Daoy (cell line): ENCODE measurements at regions not wholly inside any gene's neighbourhood (a gene's known extent, or its start where the extent isn't known, plus 50 kb on each side); places are given as distances from the start of the nearest gene placed in this dataset.
A peak's percentile ranks its signal among the peaks of the same experiment; 100 is the strongest.
"Not testable (repeated sequence)": the region's sequence is repeated elsewhere in the genome, so short reads cannot be mapped to it uniquely, and the experiment has no call there.

Source experiments
- DNase-seq: peaks from one replicate; pipeline ENCODE4 v3.0.0-alpha.2; 2015; ENCODE audit warnings: low read depth

DNA sequence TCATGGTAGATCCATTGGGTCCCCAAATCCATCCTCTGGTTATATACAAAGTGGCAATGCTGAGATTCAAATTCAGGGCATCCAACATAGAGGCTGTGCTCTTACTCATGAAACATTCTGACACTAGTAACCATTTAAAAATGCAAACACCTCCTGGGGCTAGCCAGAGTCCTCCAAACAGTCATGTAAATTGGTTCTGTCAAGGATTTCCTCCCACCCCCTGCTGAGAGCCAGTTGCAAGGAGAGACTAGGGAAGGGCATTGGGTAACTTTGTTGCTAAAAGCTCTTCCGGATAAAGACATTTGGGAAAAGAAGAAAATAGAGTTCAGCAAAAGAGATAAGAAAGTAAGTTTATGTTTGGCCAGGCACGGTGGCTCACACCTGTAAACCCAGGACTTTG is 58.3 kb downstream of the ART5 start:
- DNase-seq, result peak; percentile 54

DNA sequence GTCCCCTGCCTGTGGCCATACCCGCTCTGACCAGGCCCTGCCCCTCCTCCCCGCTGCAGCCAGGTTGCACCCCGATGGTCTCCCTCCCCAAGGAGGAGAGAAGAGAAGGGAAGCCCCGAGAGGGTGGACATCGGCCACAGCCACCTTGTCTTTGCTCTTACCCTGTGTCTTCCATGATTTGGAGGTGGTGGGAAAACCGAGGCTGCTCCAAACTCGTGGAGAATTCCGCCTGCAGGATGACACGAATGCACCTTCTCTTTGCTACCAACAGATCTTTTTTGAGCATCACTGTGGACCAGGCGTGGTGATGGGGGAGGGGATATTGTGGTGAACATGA is 60.4 kb downstream of the ART5 start:
- not testable (repeated sequence) for DNase-seq

DNA sequence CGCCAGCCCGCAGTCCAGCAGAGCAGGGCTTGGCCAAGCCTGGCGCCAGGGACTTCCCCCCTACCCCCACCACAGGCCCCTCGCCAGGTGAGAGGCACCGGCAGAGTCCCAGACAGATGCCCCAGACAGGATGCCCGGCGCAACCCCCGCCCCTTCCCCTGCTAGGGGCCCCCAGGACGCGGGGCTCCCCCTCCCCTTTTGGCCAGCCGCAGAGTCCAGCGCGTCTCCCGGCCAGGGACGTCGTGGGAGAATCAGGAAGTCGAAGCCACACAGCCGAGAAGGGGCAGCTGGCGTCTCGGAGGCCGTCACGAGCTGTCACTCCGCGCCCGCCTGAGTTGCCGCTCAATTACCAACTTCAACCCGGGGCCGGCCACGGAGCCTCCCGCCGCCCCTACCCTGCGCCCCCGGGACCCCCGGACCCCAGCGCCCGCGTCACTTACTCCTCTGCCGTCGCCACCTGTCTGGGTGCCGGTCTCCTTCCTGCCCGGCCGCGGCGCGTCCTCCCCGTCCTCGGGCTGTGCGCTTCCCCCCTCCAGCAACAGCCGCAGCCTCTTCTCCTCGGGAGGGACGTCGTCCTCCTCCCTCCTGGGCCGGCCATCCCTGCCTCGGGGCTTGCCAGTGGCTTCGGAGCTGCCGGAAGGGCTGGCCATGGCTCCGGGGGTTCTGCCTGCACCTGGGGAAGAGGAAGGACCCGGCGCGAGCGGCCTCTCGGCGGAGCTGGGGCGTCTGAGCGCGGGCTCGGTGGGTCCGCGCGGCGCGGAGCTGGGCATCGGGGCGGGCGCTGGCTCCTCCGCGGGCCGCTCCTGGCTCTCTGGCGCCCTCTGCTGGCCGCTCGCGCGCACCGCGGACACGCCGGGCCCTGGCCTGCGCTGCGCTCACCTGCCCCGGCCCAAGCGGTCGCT is 61.1 kb downstream of the ART5 start:
- DNase-seq, result peak; percentile 55

DNA sequence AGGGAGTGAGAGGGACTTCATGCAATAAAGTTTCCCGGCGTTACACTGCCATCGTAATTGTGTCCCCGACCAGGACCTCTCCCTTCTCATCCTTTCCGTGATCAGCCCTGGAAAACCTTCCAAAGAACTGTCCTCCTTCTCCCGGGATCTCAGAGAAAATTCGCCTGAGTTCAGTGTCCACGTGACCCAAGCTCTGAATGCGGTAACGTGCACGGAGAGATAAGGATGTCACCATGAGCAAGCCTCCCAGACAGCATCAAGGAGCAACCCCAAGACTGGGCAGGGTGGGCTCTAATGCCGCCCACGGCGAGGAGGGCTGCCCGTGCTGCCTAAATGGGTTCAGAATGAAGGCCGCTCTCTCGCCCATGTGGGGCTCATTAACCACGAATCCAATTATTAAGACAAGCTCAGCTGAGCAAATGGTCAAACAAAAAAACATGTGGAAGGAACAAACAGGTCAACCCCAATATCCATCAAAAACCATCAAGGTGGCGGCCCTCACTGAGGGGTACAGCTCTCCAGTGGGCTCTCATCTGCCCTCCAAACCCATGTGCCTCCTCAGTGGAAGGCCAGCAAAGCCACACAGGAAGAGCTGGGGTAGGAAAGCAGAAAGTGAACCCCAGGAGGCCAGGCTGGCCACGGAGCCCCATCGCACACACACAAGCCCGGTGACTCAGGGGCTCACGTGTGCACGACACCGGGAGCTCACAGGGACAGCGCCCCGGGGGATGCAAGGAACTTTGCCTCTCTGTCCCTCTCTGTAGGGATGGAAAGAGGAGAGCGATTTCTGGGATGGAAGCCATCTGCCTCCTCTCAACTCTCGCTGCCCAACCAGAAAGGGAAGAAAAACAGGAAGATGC is 62.0 kb downstream of the ART5 start:
- DNase-seq, result peak; percentile 46

DNA sequence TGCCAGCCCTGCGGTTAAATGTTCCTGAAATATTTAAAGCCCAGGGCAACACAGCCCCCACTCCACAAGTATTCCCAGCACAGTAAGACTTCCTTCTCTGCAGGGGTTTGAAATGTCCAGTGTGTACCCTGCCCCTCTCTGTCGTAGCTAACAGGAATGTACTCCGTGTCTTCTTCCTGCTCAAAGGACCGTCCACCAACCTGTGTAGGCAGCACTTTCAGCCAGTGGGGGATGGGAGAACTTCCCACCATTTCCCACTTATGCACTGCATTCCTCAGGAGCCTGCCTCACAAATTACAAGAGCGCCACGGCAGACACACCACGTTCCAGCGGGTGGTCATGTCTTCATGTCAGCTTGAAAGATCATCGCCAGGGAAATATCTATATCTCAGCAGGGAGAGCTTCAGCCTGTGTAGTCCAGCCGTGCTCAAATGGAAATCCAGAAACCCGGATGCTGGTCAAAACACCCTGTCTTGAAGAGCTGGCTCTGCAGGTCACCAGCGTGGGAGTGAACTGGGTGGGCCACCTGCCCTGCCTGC is 65.7 kb downstream of the ART5 start:
- not testable (repeated sequence) for DNase-seq

DNA sequence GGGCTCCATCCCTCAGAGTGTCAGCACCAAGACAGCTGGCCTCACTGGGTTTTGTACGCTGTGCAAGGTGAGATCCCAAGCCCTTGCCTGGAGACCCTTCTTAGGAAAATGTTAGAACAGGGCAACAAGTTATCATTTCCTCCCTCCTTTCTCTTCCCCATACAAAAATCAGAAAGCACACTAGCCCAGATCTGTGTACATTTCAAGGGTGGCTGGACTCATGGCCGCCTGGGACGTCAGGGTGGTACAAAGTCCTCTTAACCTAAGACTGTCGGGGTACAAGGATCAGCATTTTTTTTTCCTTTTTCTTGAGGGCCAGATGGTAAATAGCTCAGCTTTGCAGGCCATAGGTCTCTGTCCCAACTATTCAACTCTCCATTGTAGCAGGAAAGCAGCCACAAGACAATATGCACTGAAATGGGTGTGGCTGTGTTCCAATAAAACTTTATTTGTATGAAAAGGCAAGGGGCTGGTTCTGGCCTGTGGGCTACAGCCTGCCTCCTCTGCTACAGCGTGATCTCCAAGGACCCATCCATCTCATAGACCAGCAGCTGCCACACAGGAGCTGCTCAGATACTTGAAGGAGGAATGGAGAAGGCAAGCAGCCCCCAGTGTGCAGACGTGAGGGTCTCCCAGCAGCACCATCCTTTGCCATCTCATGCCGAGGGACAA is 68.7 kb downstream of the ART5 start:
- DNase-seq, result not testable (repeated sequence)

DNA sequence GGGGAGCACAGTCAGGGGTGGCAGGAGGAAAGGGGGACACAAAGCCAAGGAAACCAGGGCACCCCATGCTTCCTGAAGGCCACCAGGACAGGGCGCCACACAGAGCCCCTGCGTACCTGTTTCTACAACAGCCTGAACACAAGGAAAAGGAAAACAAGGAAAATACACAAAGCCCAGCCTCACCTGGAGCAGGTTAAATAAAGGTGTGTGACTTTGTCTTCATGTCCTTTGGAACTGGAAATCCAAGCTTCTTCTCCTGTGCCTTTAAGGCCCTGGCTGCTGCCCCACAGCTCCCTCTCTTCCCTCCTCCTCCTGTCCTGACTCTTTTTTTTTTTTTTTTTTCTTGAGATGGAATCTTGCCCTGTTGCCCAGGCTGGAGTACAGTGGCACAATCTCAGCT is 70.0 kb downstream of the ART5 start:
- not testable (repeated sequence) for DNase-seq

DNA sequence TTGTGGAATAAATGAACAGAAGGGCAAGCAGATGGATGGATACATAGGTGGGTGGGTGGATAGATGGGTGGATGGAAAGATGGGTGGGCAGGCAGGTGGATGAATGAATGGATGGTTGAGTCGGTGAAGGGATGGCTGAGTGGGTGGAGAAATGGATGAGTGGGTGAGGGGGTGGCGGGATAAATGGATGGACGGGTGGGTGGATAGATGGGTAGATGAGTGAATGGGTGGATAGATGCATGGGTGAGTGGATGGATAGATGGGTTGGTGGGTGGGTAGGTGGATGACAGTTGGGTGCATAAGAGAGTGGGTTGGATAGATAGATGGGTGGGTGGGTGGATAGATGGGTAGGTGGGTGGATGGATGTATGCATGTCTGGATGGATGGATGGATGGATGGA is 76.0 kb downstream of the ART5 start:
- DNase-seq, result not testable (repeated sequence)

DNA sequence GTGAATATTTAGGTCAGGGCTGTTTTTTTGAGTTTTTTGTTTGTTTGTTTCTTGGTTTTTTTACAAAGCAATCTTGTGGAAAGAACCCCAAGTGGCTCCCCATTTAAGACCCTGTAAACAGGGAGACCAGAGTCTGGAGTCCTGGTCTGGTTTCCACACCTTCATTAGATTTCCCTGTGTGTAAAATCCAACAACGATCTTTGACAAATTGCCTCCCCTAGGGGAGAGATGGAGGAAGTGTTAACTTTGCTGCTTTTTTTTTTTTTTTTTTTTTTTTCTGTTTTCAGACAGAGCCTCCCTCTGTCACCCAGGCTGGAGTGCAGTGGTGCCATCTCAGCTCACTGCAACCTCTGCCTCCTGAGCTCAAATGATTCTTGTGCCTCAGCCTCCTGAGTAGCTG is 77.4 kb downstream of the ART5 start:
- not testable (repeated sequence) for DNase-seq

DNA sequence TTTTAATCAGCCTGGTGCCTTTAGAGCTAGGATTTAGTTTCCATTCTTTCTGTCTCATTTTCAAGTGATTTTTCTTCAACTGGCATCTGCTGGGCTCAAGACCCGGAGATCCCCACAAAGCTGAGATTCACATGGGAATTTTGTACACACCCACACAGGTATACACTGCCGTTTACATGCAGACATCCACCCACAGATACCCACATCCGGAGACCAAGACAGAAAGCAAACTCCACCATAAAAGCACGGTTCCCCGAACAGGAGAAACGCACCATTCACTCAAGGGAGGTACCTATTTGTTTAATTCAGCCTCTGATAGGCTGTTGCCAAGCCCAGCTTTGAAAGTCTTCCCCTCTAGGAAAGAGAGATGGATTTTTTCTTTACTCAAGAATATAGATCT is 87.2 kb downstream of the ART5 start:
- DNase-seq, result not testable (repeated sequence)

DNA sequence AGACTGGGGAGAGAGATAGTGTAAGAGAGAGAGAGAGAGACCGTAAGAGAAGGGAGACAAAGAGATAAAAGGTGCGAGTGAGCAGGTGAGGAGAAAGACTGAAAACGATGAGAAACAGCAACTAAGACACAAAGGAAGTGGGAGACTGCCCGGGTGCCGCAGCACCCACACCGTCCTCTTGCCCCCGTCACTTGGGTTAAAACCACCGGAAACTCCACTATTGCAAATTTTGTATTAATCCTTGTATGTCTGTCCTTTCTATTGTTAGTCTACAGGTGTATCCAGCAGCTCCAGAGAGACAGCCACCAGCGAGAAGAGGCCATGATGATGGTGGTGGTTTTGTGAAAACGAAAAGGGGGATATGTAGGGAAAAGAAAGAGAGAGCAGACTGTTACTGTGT is 96.8 kb downstream of the ART5 start:
- not testable (repeated sequence) for DNase-seq

DNA sequence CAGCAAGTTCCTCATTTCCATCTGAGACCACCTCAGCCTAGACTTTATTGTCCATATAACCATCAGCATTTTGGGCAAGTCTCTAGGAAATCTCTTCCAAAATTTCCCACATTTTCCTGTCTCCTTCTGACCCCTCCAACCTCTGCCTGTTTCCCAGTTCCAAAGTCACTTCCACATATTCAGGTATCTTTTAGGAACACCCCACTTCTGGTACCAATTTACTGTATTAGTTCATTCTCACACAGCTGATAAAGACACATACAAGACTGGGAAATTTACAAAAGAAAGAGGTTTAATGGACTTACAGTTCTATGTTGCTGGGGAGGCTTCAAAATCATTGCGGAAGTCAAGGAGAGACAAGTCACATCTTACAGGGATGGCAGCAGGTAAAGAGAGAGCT is 103.6 kb downstream of the ART5 start:
- DNase-seq, result not testable (repeated sequence)

DNA sequence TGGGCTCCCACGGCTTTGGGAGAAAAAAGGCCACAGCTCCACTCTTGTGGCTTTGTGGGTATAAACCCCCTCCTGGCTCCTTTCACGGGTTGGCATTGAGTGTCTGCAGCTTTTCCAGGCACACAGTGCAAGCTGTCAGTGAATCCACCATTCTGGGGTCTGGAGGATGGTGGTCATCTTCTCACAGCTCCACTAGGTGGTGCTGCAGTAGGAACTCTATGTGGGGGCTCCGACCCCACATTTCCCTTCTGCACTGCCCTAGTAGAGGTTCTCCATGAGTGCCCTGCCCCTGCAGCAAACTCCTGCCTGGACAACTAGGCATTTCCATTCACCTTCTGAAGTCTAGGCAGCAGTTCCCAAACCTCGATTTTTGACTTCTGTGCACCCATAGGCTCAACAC is 104.5 kb downstream of the ART5 start:
- not testable (repeated sequence) for DNase-seq

DNA sequence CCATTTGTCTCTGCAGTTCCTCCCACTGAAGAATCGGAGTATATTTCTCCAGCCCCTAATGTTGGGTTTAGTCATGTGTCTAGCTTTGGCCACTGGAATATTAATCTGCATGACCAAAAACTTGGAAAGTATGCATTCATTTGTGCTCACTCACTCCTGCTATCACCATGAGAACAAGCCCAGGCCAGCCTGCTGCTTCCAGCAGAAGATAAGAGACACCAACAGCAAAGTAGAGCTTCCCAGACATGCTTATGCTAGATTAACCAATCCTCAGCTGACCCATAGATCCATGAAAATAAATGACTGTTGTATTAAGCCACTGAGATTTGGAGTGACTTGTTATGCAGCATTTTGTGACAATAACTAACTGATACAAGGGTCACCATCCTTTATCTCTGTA is 108.8 kb downstream of the ART5 start:
- DNase-seq, result not testable (repeated sequence)

DNA sequence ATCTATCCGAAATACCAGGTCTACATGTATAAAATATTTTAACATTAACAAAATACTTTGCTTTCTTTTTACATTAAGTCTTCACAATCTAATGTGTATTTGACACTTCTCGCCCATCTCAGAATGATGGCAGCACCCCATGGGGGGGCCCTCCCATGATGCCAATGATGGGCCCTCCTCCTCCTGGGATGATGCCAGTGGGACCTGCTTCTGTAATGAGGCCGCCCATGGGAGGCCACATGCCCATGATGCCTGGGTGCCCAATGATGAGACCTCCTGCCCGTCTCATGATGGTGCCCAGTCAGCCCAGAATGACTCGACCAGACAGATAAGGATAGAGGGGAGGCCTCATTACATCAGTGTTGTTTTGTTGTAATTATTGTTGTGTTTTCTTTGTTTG is 110.5 kb downstream of the ART5 start:
- not testable (repeated sequence) for DNase-seq

DNA sequence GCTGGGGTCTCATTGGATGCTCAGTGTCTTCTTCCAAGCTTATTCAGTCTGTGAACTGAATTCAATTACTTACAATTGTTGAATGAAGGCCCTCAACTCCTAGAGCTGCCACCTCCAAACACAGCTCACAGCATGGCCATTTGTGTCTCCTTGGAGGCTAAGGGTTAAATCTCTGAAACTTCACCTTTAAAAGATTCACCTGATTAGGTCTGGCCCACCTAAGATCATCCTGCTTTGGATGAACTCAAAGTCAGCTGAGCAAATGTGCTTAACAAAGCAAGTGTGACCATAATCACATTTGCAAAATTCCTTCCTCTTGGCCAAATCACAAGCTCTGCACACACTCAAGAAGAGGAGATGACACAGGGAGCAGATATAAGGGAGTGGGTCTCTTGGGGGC is 118.2 kb downstream of the ART5 start:
- DNase-seq, result not testable (repeated sequence)

DNA sequence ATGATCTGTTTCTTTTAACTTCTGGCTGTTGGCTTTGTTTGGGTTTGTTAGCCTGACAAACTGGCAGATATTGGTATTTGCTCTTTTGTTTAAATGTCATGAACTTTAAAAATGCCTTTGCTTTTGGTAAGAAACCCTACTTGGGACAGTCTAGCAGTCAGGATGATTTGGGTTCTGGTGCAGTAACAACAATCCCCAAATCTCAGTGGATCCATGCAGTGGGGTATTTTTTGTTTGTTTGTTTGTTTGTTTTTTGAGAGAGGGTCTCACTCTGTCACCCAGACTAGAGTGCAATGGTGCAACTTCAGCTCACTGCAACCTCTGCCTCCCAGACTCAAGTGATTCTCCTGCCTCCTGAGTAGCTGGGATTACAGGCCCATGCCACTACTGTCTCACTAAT is 120.9 kb downstream of the ART5 start:
- DNase-seq, result not testable (repeated sequence)

DNA sequence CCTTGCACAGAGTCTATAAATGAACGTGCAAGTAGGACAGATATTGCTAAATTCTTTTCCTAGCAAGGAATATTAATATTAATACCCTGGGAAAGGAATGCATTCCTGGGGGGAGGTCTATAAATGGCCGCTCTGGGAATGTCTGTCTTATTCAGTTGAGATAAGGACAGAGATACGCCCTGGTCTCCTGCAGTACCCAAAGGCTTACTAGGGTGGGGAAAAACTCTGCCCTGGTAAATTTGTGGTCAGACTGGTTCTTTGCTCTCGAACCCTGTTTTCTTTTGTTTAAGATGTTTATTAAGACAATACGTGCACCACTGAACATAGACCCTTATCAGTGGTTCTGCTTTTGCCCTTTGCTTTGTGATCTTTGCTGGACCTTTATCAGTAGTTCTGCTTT is 122.0 kb downstream of the ART5 start:
- DNase-seq, result not testable (repeated sequence)

DNA sequence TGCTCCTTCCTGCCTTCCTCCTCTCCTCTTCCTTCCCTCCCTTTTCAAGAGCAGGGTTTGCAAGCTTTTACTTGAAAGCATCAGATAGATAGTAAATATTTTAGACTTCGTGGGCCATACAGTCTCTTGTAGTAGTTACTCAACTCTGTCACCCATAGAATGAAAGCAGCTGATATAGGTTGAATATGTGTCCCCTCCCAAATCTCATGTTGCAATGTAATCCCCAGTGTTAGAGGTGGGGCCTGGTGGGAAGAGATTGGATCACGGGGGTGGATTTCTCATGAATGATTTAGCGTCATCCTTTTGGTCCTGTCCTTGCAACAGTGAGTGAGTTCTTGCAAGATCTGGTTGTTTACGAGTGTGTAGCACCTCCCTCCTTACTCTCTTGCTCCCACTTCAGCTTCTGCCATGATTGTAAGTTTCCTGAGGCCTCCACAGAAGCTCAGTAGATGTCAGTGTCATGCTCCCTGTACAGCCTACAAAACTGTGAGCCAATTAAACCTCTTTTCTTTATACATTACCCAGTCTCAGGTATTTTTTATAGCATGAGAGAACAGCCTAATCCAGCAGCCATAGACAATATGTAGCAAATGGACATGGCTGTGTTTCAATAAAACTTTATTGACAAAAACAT is 124.7 kb downstream of the ART5 start:
- DNase-seq, result not testable (repeated sequence)

DNA sequence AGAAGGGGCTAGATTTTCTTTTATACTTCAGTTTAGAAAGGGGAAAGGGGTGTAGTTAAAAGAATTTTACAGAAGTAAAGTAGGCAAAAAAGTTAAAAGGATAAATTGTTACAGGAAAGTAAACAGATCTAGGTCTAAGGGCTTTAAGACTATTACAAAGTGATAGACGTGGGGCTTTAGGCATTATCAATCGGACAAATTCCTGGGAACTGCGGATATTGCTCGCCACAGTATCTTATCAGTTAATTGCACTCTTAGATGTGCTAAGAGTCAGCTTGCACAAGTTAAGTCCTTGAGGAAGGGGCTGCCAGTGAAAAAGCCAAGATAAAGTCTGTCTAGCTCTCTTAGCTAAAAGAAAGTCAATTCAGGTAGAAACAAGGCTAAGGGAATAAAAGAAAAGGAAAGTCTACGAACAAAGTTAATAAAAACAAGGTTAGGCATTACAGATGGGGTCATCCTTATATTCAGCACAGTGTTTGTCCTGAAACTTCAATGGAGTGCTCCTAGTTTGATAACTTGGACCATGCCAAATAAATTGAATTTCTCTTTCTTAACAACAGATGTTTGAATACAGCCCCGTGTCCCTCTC is 125.4 kb downstream of the ART5 start:
- not testable (repeated sequence) for DNase-seq
